ENCODE measurements at regions not wholly inside any gene's neighbourhood (a gene's known extent, or its start where the extent isn't known, plus 50 kb on each side); places are given as distances from the start of the nearest gene placed in this dataset.

DNA sequence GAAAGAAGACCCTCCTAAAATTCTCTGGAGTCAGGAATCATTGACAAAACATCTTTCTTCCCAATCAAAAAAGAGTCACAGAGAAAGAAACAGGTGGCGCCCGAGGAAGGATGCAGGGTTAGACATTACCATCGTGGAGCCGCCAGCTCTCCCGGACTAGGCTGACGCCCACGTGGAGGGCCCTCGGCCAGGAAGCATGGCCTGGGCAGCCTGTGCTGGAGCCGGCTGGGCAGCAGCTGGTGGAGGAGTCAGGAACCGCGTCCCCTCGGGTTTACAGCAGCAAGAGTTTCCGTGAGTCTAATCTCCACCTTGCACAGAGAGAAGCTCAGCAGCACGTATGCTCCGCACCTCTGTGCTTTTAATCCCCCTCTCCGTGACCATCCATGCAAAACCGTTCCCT lies 533.7 kb upstream of the ATP11B start:
- DNase-seq = no peak
- in situ Hi-C loops (cut with MboI; ENCODE audit: low pct_unique_long_range_greater_than_20kb, low sequenced_read_pairs) = no loop called here

DNA sequence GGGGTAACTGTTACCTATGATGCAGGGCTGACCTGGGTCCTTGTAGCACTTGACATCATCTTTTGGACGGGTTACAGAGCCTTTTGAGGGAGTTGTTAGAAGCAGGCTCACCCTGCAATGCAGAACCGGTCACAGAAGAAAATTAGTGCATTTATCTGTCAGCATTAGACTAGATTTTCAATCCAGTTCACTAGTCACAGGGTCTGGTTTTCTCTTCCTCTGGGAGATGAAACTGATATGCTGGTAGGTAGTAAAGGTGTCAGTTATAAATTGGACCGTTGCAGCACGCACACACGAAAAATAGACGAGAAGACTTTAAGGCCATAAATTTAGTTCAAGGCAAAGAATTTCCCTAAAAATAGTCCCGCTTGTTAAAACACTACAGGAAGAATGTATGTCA lies 532.3 kb upstream of the ATP11B start:
- no peak for DNase-seq
- in situ Hi-C loops (cut with MboI; ENCODE audit: low pct_unique_long_range_greater_than_20kb, low sequenced_read_pairs) = no loop called here

DNA sequence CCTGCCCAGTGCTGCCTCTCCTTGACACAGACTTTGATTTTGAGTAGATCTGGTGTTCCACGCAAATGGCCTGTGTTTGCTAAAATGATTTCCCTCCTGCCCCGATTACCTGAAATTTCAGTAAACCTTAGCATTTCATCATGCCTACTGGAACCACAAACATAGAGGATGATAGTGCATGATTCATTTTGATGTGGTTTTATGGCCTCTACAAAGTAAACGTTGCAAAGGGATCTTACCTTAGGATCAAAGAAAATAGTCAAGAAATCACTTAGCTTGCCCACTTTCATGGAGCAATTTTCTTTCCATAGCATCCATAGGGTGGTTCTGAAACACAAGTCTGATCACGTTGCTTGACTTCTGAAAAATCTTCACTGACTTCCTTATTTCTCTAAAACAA lies 524.6 kb upstream of the ATP11B start:
- in situ Hi-C loops (cut with MboI; ENCODE audit: low pct_unique_long_range_greater_than_20kb, low sequenced_read_pairs) = no loop called here
- DNase-seq = no peak

DNA sequence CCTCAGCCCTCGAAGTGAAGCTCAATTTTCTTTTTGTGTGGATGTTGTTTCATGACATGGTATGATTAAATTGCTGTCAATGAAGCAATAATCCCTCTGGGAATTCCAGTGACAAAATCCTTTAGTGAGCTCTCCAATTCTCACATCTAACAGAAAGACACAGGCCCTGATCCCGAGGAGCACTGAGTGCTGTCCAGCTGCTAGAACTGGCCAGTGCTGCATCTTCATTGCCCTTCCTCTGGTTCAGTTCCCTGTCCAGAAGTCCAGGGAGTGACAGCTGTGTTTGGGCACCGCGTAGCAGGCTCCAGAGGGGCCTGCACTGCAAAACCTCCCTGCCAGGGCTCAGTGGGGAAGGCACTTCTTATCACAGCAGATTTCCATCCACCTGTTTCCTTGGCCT lies 516.8 kb upstream of the ATP11B start:
- no peak for DNase-seq
- in situ Hi-C loops (cut with MboI; ENCODE audit: low pct_unique_long_range_greater_than_20kb, low sequenced_read_pairs) = no loop called here

DNA sequence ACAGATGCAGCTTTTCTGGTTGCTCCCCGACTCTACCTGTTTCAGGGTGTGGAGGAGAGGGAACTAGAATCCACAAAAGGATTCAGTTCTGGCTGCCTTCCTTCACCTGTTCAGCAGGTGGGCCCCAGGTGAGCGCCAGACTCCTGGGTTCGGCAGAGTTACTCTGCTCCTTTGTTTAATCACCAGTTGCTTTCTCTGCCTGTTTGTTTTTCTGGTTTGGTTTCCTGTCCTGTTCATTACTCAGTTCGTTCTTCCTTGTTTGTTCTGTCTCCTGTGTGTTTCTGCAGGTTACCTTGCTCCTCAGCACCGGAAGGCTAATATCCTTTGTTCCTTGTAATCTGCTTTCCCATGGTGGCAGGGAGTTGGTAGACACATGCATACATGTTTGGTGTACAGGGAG lies 508.5 kb upstream of the ATP11B start:
- in situ Hi-C loops (cut with MboI; ENCODE audit: low pct_unique_long_range_greater_than_20kb, low sequenced_read_pairs) = no loop called here
- DNase-seq = no peak

DNA sequence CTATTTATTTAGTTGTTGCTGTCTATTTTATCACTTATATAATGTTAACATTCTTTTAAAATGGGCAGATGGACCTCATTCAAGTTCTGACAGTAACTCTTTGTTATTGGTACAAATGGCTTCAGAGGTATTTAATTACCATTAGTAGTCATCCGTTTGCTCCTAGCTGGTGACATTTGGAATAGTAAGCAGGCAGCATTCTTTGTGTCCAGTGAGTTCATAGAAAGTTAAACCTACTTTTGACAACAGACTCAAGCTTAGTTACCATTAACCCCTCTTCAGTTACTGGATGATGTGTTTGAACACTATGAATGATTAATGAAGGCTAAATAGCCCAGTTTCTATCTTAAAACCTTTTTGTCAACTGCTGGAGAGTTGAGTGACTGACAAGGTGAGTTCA lies 500.7 kb upstream of the ATP11B start:
- DNase-seq = no peak
- in situ Hi-C loops (cut with MboI; ENCODE audit: low pct_unique_long_range_greater_than_20kb, low sequenced_read_pairs) = no loop called here

DNA sequence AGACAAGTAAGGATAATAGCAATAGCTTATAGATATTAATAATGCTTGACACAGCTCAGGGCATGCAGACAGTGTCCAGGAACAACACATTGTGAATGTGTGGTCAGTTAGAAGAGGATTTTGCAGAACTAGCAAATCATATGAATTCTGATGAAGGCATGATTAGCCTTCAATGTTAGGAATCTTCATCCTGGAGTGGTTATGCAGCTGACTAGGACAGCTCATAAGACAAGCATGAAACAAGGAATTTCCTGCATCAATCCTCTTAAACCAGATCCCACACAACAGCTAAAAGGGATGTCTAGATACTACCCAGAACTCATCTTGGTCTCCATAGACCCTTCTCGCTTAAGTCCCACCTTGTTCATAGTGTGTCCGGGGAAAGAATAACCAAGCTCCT lies 499.0 kb upstream of the ATP11B start:
- no peak for DNase-seq
- in situ Hi-C loops (cut with MboI; ENCODE audit: low pct_unique_long_range_greater_than_20kb, low sequenced_read_pairs) = no loop called here

DNA sequence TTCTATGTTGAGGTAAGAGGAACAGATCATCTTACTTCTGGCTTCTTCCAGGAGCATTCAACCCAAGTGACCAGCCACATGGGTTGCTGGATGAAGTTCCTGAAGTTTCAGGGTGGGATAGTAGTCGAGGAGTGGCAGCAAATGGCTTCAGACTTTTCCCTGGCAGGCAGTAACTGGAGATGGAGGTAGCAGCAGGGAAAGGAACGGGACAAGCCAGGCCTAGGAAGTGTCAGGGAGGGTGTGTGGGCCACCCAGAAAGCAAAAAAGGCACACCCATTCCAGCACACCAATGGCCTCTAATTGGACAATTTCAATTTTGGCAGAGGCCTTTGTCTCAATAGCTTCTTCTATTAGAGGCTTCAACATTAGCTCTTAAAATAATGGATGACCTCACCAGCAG lies 498.6 kb upstream of the ATP11B start:
- no peak for DNase-seq
- in situ Hi-C loops (cut with MboI; ENCODE audit: low pct_unique_long_range_greater_than_20kb, low sequenced_read_pairs) = no loop called here

DNA sequence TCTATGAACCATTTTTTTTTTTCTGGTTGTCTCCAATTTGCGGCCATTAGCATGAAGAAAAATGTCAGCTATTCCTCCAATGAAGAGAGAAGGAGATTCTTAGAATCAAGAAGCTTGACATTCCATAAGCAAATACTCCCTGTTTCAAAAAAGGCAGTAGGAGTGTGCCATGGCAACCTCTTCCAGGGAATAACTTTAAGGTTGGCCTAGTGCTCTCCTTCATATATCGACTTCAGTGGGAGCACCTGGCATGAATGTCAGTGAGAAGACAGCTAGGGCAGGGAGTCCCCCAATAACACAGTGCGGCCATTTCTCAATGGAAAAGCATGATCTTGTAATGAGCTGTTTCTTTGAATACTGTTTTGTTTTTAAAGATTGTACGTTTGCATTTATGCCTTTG lies 493.0 kb upstream of the ATP11B start:
- in situ Hi-C loops (cut with MboI; ENCODE audit: low pct_unique_long_range_greater_than_20kb, low sequenced_read_pairs) = no loop called here
- DNase-seq = no peak

DNA sequence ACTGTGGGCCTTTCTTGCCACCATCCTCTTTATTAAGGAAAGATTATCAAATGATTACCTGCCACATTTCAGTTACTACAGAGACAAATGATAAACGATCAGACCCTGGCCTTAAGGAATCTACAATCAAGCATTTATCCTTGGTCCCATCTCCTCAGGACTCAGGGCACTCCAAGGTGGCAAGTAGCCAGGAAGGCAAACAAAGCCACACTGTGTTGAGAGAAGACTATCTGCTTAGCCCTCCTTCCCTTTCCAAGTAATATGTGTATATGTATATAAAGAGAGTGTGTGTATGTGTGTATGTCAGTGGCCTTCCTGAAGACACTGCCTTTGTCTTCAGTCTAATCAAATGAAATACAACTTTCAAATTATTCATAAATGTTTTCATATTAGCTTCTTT lies 490.1 kb upstream of the ATP11B start:
- in situ Hi-C loops (cut with MboI; ENCODE audit: low pct_unique_long_range_greater_than_20kb, low sequenced_read_pairs) = no loop called here
- DNase-seq = no peak

DNA sequence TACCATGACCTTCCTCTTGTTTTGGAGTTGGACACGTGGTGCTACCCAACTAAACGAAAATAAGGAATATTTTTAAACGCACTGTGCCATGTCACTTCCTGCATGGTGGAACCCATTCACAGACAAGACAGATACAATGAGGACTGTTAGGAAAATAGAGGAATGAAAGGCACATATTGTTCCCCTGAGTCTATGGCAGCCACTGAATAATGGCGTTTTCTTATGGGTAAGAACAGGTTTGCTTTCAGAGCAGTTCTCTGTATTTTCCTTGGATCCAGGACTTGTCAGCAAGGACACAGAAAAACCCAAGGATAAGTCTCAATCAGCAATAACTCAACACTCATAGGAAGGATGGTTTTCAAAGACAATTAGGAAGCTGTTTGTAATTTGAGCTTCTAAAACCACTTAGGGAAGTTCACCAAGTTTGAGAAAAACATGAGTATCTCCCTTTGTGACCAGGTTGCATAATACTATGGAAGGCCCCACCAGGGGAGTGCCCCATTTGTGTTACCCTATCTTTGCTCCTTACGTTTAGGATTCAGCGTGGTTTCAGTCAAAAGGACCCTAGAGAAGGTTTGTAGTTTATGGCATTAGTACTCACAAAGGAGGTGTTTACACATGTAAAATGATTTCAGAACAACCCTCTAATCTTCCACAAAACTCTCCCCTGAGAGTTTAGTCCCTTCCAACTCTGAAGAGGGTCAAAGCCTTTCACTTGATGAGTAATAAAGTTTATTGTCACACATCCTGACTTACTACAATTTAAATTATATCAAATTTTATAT lies 487.2 kb upstream of the ATP11B start:
- DNase-seq = no peak
- in situ Hi-C loops (cut with MboI; ENCODE audit: low pct_unique_long_range_greater_than_20kb, low sequenced_read_pairs) = no loop called here

DNA sequence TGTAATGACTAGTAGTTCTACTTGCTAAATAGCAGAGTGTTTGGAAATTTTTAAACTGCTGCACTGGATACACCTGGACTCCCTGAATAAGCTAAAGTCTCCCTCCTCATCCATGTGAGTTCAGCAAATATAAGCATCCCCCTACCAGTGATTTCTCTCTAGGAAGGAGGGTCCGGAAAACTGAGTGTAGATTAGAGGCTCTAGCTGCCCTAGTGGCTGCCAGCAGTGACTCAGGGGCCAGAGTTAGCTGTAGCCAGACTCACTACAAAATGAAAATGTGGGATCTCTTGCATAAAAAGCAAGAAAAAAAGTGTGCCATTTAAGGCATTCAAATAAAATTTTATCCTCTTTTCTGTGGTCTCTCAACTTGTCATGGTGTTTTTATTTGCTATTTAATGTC lies 485.0 kb upstream of the ATP11B start:
- DNase-seq = no peak
- in situ Hi-C loops (cut with MboI; ENCODE audit: low pct_unique_long_range_greater_than_20kb, low sequenced_read_pairs) = no loop called here

DNA sequence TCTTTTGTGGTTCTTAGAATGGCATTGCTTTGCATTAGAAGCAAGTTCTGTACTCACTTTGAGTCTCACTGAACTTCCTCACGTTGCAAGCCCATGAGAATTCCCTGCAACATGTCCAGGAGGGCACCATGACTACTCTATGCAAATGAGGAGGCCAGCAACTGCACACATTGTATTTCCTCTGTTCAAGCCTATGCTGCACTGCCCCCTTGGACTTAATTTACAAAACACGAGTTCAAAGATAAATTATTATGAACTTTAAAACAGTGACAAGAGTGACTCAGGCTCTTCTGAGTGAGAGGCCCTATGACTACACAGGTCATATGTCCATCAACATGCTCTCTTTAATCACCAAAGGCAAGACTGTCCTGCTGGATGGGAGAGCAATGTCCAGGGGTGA lies 484.2 kb upstream of the ATP11B start:
- no peak for DNase-seq
- in situ Hi-C loops (cut with MboI; ENCODE audit: low pct_unique_long_range_greater_than_20kb, low sequenced_read_pairs) = no loop called here

DNA sequence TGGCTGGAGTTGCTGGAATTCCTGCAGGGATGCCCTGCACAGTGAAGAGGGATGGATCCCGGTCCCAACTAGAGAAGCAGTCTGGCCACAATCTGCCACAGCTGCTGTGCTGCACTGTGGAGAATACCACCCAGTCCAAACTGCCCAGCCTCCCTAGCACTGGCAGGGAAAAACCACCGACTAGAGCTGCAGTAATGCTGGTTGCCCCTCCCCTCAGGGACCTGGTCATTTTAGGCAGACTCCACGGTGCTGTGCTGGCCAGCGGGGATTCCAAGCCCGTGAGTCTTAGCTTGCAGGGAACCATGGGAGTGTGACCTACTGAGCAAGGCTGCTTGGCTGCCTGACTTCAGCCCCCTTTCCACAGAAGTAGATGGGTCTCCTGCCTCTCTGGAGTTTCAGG lies 478.0 kb upstream of the ATP11B start:
- in situ Hi-C loops (cut with MboI; ENCODE audit: low pct_unique_long_range_greater_than_20kb, low sequenced_read_pairs) = no loop called here
- DNase-seq = no peak

DNA sequence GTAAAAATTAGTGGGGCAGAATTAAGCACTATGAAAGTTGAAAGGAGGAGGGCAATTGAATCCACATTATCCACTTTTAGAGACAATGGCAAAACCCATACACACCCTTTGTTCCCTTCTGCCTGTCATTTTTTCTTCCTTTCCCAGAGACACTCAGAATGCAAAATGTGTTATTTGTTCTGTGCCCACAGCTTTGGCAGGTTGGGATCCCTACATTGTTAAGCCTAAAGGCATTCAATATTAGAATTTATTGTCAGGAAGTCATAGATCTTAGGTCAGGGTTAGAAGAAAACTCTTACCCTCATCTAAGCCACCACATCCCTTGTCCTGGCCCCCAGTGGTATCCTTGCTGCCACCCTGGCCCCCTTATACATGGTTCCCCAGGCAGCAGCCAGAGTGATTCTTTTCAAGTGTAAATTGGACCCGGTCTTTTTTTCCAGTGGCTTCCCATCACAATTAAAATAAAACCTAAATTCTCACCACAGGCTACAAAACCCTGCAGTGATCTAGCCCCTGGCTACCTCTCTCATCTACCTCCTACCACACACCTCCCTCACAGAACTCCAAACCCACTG lies 470.1 kb upstream of the ATP11B start:
- in situ Hi-C loops (cut with MboI; ENCODE audit: low pct_unique_long_range_greater_than_20kb, low sequenced_read_pairs) = no loop called here

DNA sequence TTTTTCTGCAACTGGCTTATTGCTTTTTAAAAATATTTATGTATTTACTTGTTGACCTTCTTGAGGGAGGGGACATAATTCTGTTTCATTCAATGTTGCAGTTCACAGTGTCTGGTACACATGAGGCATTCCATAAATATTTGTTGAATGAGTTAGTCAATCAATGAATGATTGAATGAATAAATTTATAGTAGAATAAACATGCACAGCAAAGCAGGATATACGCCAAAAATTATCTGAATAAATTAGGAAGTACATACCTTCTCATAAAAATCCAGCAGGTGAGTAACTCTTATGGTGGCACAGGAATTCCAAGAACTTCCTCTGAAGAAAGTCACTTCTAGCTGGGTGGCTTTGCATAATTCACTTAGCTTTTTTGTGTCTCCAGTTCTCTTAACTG lies 469.4 kb upstream of the ATP11B start:
- in situ Hi-C loops (cut with MboI; ENCODE audit: low pct_unique_long_range_greater_than_20kb, low sequenced_read_pairs) = no loop called here
- no peak for DNase-seq

More for the DNA sequence above, 470.1 kb upstream of the ATP11B start:
- DNase-seq = no peak

DNA sequence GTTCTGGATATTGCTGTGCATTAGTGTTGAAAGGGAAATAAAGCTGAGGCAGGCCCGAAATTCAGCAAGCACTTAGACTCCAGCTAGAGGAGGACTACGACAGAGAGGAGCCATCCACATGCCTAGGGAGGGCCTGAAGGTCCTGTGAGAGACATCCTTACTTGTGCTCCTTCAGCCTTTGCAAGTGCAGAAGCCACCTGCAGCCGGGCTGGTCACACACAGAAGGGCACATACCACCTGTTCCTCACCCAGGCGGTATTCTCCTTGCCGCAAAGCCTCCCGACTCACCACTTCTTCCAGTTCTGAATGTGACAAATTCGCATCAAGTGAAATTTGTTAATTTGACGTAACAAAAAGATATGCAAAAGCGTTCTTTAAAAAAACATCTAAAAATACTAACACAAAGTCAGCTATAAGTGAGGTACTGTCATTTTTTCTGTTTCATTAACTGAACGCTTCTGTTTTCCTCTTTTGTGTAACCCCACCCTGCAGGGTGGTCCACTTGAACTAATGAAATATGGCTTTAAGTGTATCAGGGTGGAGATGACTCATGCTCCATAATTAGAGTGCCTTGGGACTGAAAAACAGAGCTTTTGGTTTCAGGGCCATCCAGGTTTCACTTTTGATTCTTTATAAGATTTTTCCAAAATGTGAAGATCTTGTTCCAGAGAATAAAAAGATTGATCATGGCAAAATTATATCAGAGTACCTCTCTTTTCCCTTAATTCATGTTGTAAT lies 467.9 kb upstream of the ATP11B start:
- in situ Hi-C loops (cut with MboI; ENCODE audit: low pct_unique_long_range_greater_than_20kb, low sequenced_read_pairs) = no loop called here
- DNase-seq = no peak

DNA sequence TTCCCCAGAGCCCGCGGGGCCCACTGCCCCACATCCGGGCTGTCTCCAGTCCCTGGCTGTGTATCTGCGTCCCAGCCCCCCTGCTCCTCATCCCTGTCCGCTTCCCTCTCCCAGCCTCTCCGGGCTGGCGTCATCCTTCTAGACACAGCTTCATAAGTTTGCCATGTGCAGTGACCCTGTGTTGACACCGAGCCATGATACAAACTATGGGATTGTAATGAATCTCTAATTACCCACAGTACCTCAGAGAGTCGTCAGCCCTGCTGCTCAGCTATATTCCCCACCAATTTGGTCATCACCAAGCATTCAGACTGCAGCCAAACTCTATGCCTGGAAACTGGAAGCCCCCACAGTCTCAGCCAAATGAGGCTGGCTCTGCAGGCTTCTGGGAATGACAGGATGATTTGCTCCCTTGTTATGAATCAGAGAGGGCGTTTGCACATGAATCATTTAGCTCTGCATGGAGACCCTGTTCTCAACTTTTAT lies 466.1 kb upstream of the ATP11B start:
- DNase-seq = no peak
- in situ Hi-C loops (cut with MboI; ENCODE audit: low pct_unique_long_range_greater_than_20kb, low sequenced_read_pairs) = no loop called here

DNA sequence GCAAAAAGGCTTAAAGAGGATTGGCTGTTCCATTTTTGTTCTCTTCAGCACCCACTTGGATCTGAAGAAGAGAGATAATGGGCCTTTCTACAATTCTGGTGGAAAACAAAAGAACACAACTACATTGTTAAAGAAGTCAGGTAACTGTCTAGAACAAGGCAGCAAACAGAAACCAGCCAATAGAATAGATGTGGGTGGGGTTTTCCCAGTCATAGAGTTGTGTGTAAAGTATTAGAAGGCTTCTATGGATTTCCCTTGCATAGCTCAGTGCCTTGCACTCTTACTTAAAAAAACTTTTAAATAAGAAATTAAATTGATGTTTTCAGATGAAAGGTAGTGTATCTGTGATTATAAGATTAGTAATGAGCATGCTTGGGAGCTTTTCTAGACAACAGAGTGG lies 462.7 kb upstream of the ATP11B start:
- no peak for DNase-seq
- in situ Hi-C loops (cut with MboI; ENCODE audit: low pct_unique_long_range_greater_than_20kb, low sequenced_read_pairs) = no loop called here

DNA sequence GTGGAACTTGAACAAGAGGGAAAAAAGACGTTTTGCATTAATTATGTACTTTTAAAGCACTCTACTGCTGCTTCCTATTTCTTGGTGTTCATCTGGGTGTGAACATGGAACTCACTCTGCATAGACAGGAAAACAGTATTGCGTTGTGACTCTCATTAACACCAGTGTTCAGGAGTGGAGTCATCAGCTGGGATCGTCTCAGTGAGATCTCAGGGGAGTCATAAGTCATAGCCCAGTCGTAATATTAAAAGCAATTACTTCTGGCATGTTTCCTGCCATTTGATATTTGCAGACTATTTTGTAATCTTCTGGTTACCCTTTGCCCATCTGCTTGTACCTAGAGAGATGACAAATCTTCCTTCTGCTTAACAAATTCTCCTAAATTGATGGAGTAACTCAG lies 462.0 kb upstream of the ATP11B start:
- no peak for DNase-seq
- in situ Hi-C loops (cut with MboI; ENCODE audit: low pct_unique_long_range_greater_than_20kb, low sequenced_read_pairs) = no loop called here

Data from KBM-7 (cell line).